HG03439 (cell line): ENCODE measurements at regions not wholly inside any gene's neighbourhood (a gene's known extent, or its start where the extent isn't known, plus 50 kb on each side); places are given as distances from the start of the nearest gene placed in this dataset.

ENCODE experiments used
- ATAC-seq: cut with Tn5 transposase; IDR thresholded peaks from one replicate; pipeline ENCODE4 v1.9.1; 2021; ENCODE audit warnings: mild to moderate bottlenecking, moderate library complexity; ENCODE audit not compliant: unreplicated experiment

- ATAC-seq, result no peak
Measured at GRCh38 chr14:98163873-98164272, 1108.1 kb downstream of the BCL11B start.

GRCh38 chr14:98165976-98166375 lies 1106.0 kb downstream of the BCL11B start:
- no peak for ATAC-seq

- ATAC-seq, result no peak
Measured at GRCh38 chr14:98167275-98167674, 1104.7 kb downstream of the BCL11B start.

- ATAC-seq, result no peak
Measured at GRCh38 chr14:98167705-98168104, 1104.3 kb downstream of the BCL11B start.

- no peak for ATAC-seq
Measured at GRCh38 chr14:98168211-98168985, 1103.6 kb downstream of the BCL11B start.

GRCh38 chr14:98169170-98169587 lies 1102.8 kb downstream of the BCL11B start:
- no peak for ATAC-seq

GRCh38 chr14:98170575-98170974 lies 1101.4 kb downstream of the BCL11B start:
- no peak for ATAC-seq

- no peak for ATAC-seq
Measured at GRCh38 chr14:98171654-98172053, 1100.3 kb downstream of the BCL11B start.

- no peak for ATAC-seq
Measured at GRCh38 chr14:98172243-98172778, 1099.7 kb downstream of the BCL11B start.

- ATAC-seq, result no peak
Measured at GRCh38 chr14:98173305-98173704, 1098.7 kb downstream of the BCL11B start.

GRCh38 chr14:98174041-98174440 lies 1098.0 kb downstream of the BCL11B start:
- ATAC-seq, result no peak

GRCh38 chr14:98175436-98175835 lies 1096.6 kb downstream of the BCL11B start:
- ATAC-seq, result no peak

- no peak for ATAC-seq
Measured at GRCh38 chr14:98175881-98176280, 1096.1 kb downstream of the BCL11B start.

GRCh38 chr14:98176892-98177291 lies 1095.1 kb downstream of the BCL11B start:
- no peak for ATAC-seq

GRCh38 chr14:98177551-98177950 lies 1094.4 kb downstream of the BCL11B start:
- no peak for ATAC-seq

GRCh38 chr14:98181241-98181640 lies 1090.8 kb downstream of the BCL11B start:
- no peak for ATAC-seq

GRCh38 chr14:98181768-98182167 lies 1090.2 kb downstream of the BCL11B start:
- ATAC-seq, result no peak

GRCh38 chr14:98182393-98183055 lies 1089.5 kb downstream of the BCL11B start:
- no peak for ATAC-seq

GRCh38 chr14:98183556-98183955 lies 1088.4 kb downstream of the BCL11B start:
- no peak for ATAC-seq

GRCh38 chr14:98184457-98184856 lies 1087.5 kb downstream of the BCL11B start:
- no peak for ATAC-seq

GRCh38 chr14:98185036-98185435 lies 1087.0 kb downstream of the BCL11B start:
- no peak for ATAC-seq

- no peak for ATAC-seq
Measured at GRCh38 chr14:98186140-98186539, 1085.9 kb downstream of the BCL11B start.
